GM21786 (cell line): ENCODE measurements at regions not wholly inside any gene's neighbourhood (a gene's known extent, or its start where the extent isn't known, plus 50 kb on each side); places are given as distances from the start of the nearest gene placed in this dataset.
"Not testable (repeated sequence)": the region's sequence is repeated elsewhere in the genome, so short reads cannot be mapped to it uniquely, and the experiment has no call there.

Source experiments
- ATAC-seq: cut with Tn5 transposase; IDR thresholded peaks from one replicate; pipeline ENCODE4 v1.9.1; 2021; ENCODE audit not compliant: unreplicated experiment

DNA sequence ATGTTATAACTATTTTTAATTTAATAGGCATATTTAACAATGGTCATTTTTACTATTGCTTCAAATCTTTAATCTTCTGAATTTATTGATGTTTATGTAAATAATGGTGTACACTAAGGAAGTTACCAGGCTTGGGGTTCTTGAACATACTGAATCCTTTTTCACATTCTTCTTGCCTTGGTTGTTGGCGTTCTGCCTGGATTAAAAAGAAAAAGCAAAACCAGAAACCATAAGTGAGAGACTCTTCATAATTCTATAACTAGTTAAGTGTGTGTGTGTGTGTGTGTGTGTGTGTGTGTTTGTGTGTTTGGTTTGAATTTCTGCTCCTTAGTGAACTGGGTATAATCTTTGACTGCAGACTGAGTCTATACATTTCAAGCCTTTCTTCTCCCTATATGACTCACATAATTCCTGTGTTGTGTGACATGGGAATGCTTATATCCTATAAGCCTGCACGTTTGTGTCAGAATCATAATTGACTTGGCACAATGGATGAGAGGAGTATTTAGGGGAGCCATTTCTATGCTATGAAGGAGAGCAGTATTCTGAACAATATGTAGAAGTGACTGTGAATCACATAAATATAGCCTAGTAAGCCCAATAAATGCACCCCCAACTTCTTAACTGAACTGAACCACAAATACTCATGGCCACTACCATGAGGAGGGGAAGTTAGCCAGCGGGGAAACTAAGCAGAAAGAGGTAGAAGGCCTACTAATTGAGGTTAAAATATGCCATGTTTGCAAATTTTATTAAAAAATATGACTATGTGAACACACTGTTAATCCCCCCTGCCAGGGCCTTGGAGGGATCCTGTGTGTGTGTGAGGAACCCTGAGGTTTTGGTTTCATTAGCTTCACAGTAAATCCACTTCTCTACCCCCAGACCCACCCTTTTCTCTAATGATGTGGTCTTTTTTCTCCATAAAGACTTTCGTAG, 425.5 kb downstream of the BCKDHB start:
- ATAC-seq, result no peak

- ATAC-seq, result no peak
Measured at GRCh38 chr6:80530103-80530502, 423.6 kb downstream of the BCKDHB start.

DNA sequence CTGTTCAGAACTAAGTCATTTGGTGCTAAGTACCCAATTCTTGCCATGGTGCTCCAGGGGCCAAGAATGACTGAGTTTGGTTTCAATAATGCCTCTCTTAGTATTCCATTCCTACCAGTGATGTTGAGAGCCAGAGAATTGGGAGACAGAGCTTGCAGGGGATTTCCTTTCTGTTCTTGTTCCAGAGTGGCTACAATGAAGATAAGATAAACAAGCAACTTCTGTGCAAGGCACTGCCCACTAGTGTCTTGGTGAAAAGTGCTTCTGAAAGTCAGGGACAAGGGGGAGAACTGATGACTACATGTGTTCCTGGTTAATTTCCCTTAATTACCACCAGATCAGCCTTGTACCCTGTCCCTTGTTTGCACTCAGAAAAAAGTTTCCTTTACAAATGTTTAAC, 421.6 kb downstream of the BCKDHB start:
- no peak for ATAC-seq

DNA sequence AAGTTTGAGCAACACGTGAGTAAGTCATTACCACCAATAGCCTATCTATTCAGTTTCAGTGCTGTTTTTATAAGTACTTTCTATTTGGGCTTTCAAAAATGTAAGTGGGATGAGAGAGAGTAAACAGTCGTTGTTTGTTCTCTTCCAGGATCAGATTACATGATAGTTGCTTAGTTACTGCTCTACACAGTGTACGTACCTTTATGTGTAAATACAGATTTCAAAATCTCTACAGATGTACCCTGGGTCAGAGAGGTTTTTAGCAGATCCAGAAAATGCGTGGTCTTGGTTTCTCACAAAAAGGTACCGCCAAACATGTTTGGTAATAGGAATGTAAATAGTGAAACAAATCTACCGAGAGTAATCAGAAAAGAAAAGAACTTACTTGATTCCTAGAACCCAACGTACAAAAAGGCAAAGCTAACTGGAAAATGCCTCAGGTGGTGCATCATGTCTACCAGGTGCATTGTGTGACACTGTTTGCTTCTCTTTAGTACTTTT, 421.1 kb downstream of the BCKDHB start:
- ATAC-seq, result no peak

DNA sequence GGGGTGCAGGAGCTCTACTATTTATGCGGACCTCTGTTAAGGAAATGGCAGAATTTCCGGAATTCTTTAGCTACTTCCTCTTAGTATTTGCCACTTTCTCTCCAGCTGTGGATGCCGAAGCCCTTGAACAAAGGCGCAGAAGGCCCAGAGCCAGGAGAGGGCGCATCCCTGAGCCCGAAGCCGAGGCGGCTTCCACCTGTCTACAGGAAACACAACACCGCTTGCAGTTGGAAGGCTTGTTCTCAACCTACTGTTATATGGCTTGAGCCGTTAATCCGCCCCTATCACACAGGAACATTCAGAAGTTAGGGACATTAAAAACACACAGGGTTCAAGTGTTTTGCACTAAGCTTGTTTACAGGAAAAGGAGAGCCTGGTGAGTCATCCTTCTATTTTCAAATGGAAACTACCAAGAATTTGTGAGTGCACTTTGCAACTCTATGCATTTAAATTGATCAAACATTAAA, 417.1 kb downstream of the BCKDHB start:
- ATAC-seq, result peak; percentile 40

GRCh38 chr6:80523010-80523409, 416.5 kb downstream of the BCKDHB start:
- ATAC-seq, result no peak

DNA sequence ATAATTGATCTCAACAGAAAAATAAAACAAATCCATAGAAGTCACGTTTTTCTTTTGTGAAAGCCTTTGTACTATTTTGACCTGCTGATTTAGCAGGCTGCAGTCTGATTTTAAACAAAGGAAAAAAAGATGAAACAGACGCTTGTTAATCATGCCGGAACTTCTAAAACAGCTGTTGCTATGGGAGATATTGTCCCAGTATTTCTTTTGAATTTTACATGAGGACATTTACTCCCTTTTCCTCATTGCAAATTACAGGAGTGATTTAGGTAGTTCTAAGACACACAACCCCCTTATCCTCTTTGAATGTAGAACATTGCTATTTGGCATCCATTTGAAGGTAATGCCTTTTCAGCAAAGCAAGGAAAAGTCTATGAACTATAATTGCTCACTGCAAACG, 416.1 kb downstream of the BCKDHB start:
- no peak for ATAC-seq

DNA sequence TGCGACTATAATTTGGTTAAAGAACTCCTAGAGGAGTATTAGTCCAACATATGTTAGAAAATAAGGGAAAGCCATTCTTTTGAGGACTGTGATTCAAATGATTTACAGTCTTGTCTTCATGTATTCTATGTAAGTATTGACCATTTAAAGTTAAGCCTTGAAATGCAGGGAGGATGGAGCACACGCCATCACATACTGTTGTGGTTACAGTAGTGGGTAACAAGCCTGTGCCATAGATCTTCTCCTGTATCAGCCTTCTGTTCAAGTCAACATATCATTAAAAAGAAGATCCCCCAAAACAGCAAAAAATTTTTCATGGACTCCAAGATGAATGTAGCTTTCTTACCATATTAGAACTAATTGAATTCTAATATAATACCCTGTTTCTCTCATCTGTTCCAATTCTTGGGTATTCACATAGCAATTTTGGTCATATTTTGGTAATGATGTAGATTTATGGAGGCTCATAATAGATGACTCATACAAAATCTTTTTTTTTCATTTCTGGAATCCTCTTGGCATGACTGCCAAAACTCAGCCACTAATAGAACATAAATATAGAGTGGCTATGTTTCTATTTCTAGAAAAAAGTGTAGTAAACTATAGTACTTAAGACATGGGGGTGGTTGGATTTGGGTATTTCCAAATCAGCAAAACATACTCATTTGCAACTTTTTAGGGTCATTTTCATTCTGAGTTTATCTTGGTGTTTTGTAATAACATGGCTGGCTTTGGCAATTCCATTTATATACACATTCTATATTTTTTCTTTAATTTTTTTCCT, 413.5 kb downstream of the BCKDHB start:
- no peak for ATAC-seq

DNA sequence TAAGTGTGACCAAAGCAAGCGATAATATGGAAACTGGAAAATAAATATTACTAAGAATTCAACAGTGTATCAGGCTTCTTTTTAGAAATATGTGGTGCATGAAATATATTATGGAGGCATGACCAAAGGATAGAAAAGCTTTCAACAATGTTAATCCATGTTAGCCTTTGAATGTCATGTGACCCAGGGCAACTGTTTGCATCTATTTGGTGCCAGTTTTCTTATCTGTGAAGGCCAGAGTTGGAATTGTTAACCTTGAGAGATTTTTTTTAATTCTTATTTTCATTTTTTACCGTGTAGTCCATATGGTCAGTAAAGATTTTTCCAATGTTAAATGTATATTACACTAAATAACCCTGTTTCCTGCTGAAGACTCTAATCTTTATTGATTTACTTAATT, 411.1 kb downstream of the BCKDHB start:
- ATAC-seq, result no peak

GRCh38 chr6:80510521-80510920, 404.1 kb downstream of the BCKDHB start:
- ATAC-seq, result not testable (repeated sequence)

DNA sequence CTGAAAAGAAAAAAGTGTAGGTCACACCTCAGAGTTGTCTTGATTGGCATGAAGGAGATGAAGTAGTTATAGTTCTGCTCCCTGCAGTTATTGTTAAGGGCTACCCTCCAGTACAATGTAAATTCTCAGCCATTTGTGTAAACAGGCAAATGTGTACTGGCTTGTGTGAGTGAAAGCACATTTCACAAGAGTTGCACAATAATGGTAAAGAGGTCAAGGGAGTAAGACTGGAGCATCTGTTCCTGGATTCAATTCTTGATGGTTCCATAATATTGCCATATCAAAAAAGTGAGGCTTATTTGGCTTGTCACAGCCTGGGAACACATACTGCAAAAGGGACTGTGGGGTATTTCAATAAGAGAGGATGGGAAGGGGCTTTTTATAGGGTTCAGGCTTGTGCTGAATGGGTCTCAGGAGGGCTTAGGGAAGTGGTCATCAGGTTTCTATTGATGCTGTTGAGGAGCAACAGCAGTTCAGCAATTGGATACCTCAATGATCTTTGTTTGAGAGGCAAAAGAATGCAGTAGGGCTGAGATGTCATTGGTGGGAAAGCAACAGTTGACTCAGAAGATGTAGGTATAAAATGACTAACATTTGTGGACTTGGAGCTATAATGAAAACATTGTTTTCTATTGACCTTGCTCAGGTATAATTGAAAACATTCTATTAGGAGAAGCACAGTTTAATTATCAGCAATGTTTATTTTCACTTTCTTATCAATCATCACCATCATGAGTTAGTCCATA, 402.6 kb downstream of the BCKDHB start:
- ATAC-seq, result no peak

DNA sequence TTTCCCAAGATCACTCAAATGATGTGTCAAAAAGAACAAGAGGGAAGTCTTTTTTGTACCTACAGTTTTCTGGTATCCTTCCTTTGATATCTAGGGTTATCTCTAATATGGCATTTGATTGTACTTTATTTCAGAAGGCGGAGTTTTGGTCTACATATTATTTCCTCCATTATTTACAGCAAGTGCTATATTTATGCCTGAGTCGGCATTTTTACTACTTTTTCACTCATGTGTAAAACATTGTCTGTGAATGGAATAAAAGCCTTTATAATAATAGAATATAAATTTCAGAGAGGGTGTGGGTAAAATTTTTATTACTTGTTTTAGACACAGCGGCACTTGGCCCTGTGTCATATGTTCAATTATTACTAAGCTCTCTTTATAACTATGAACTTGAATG, 398.4 kb downstream of the BCKDHB start:
- ATAC-seq, result no peak

- ATAC-seq, result no peak
Measured at GRCh38 chr6:80503660-80504059, 397.2 kb downstream of the BCKDHB start.

DNA sequence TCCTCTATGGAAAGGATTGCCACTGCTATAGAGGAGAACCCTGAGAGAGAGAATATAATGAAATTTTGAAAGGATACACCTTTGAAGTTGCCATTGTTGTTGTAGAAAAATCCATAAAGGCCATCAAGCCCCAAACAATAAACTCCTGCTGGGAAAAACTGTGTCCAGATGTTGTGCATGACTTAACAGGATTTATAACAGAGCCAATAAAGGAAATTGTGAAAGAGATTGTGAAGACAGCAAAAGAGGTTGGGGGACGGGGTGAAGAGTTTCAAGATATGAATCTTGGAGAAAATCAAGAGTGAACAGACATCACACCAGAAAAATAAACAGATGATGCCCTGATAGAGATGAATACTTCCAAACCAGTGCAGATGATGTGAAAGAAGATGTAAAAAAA, 396.4 kb downstream of the BCKDHB start:
- ATAC-seq, result no peak

DNA sequence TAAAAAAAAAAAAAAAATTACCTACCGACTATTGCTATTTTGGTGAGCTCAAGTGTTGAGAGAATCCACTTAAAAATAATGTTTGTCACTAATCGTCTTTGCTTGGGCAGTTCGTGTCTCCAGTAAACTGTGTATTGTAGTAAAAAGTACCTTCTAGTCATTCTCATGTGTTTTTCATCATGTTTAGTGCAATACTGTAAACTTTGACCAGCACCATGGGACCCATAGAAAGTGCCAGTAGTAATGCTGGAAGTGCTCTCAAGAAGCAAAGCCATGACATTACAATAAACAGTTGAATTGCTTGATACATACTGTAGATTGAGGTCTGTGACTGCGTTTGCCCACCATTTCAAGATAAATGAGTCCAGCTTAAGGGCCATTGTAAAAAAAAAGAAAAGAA, 395.2 kb downstream of the BCKDHB start:
- no peak for ATAC-seq

GRCh38 chr6:80497696-80498486, 391.4 kb downstream of the BCKDHB start:
- not testable (repeated sequence) for ATAC-seq

DNA sequence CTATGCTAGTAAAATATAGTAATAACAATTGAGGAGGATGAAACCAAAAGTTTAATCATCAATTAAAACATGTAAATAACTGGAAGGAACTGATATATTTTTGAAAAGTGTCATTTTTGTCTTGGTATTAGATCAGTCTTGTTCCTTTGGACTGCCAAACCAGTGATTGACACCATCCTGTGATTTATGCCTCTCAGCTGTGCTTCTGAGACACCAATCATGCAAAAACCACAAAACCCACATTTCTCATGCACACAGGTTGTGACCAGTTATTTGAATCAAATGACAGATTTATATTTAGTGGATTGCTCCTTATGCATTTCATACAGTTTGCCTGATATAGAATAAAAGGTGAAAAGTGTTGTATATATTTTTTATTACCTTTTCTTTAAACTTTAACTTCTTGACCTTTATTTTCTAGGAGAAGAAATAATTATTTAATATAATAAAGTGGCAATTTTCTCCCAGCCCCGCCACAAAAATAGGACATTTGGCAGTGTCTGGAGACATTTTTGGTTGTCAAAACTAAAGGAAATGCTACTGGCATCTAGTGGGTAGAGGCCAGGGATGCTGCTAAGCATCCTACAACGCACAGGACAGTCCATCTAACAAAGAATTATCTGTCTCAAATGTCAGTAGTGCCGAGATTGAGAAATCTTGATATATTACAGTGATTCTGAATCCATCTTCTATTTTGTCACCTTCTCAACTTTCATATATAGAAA, 383.6 kb downstream of the BCKDHB start:
- peak; percentile 72 for ATAC-seq

- ATAC-seq, result peak; percentile 80
Measured at GRCh38 chr6:80488190-80488589, 381.7 kb downstream of the BCKDHB start.

DNA sequence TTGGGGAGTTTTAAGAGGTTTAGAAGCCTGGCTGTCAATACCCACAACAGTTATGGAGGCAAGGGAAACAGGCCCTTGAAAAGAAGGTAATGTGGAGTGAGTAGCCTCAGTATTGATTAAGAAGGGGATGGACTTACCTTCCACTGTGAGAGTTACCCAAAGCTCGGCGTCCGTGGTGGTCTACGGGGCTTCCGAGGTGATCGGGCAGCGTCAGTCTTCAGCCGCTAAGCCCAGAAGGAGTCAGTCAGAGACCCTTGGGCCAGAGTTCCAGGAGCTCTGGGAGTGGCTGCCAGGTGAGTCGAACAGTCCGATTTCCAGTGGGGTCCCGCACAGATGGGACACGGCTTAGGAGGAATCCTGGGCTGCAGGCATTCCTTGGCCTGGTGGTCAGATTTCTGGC, 379.0 kb downstream of the BCKDHB start:
- ATAC-seq, result not testable (repeated sequence)

DNA sequence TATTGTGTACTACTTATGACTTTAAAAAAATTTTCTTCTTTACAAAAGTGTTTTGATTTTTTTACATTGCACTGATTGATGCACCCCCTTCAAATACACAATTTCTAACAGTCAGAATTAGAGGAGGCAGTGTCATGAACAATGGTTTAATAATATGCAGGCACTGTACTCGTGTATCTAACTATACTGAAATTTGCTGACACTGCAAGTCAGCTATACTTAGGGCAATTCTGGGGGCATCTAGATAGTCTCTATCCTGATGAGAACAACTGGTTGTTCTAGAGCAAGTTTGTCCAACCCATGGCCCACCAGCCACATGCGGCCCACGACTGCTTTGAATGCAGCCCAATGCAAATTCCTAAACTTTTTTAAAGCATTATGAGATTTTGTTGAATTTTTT, 375.6 kb downstream of the BCKDHB start:
- no peak for ATAC-seq
